ENCODE measurements at regions not wholly inside any gene's neighbourhood (a gene's known extent, or its start where the extent isn't known, plus 50 kb on each side); places are given as distances from the start of the nearest gene placed in this dataset.

- TF ChIP-seq, protein P1, sequence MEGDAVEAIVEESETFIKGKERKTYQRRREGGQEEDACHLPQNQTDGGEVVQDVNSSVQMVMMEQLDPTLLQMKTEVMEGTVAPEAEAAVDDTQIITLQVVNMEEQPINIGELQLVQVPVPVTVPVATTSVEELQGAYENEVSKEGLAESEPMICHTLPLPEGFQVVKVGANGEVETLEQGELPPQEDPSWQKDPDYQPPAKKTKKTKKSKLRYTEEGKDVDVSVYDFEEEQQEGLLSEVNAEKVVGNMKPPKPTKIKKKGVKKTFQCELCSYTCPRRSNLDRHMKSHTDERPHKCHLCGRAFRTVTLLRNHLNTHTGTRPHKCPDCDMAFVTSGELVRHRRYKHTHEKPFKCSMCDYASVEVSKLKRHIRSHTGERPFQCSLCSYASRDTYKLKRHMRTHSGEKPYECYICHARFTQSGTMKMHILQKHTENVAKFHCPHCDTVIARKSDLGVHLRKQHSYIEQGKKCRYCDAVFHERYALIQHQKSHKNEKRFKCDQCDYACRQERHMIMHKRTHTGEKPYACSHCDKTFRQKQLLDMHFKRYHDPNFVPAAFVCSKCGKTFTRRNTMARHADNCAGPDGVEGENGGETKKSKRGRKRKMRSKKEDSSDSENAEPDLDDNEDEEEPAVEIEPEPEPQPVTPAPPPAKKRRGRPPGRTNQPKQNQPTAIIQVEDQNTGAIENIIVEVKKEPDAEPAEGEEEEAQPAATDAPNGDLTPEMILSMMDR (IDR thresholded peaks at IDR 0.05): no peak
- TF ChIP-seq POLR2A (IDR thresholded peaks at IDR 0.05): no peak
Measured at GRCh38 chr5:115439042-115439441, 105.5 kb downstream of the FEM1C start.
